HepG2 (cell line): ENCODE measurements at regions not wholly inside any gene's neighbourhood (a gene's known extent, or its start where the extent isn't known, plus 50 kb on each side); places are given as distances from the start of the nearest gene placed in this dataset.
"Not testable (repeated sequence)": the region's sequence is repeated elsewhere in the genome, so short reads cannot be mapped to it uniquely, and the experiment has no call there.

Experiments
- ATAC-seq: fragments of 200-7000 bp; cut with Tn5 transposase; 3 replicates; pipeline ENCODE4 v1.9.1; 2020; ENCODE audit warnings: mild to moderate bottlenecking, moderate library complexity
- BruUV-seq: library from RNA; stranded (reverse); fragments of 400-500 nt; replicated peaks from 2 replicates; lab custom pipeline; 2021; lab: Mats Ljungman, UMichigan
- CTCF ChIA-PET: fragments of 300-600 bp; formaldehyde crosslinking; extraction: SDS; loops from one replicate; lab custom pipeline; 2021; ENCODE audit warnings: low total read pairs, inconsistent platforms, low intra/inter-chr PET ratio; lab: Yijun Ruan, JAX
- POLR2A ChIA-PET: fragments of 350-600 bp; sonication (Branson Sonifier 250); formaldehyde crosslinking; loops from one replicate; lab custom pipeline; 2020; ENCODE audit warnings: antibody characterized with exemption, inconsistent platforms; lab: Yijun Ruan, JAX
- DNase-seq: peaks from one replicate; pipeline ENCODE4 v3.0.0-alpha.2; 2015; ENCODE audit warnings: low spot score
- FAIRE-seq: peaks from 3 replicates; lab custom pipeline; 2011; peaks lifted over from hg19 to GRCh38; lab: Jason Lieb, UNC
- H2AFZ ChIP-seq: one replicate; pipeline ENCODE4 v1.6.1; 2011; ENCODE audit warnings: low read length, inconsistent platforms
- H3K27ac ChIP-seq: fragments of 300-600 bp; 3 replicates; pipeline ENCODE4 v1.8.0; 2011; ENCODE audit warnings: mixed run types, mild to moderate bottlenecking, mixed read lengths, low read length, inconsistent platforms; ENCODE audit not compliant: insufficient read depth; ENCODE audit errors: extremely low read length
- H3K27me3 ChIP-seq, 2 experiments: fragments of 200-600 bp in 1 of 2; 2 replicates in 1 of 2; 3 replicates in 1 of 2; pipeline versions ENCODE4 v1.6.0 to v1.8.0; 2011; ENCODE audit warnings: low read length in 2 of 2, mild to moderate bottlenecking in 2 of 2, moderate library complexity in 2 of 2, inconsistent platforms in 1 of 2; ENCODE audit not compliant: insufficient read depth in 2 of 2, control insufficient read depth in 1 of 2
- H3K36me3 ChIP-seq, 2 experiments: fragments of 200-600 bp in 1 of 2; replicated peaks in 1 of 2; 2 replicates in 1 of 2; 3 replicates in 1 of 2; pipeline versions ENCODE4 v1.5.1 to v1.8.0; 2011; ENCODE audit warnings: low read length in 2 of 2, inconsistent platforms in 1 of 2; ENCODE audit not compliant: insufficient read depth in 2 of 2, control insufficient read depth in 1 of 2
- H3K4me1 ChIP-seq: 2 replicates; pipeline ENCODE4 v1.5.1; 2012; ENCODE audit warnings: low read length, inconsistent platforms; ENCODE audit not compliant: insufficient read depth
- H3K4me2 ChIP-seq: 2 replicates; pipeline ENCODE4 v1.6.0; 2011; ENCODE audit warnings: low read depth, low read length, inconsistent platforms
- H3K4me3 ChIP-seq, 3 experiments: fragments of 200-600 bp in 1 of 3; sonication (generic), shearing (Covaris generic) in 1 of 3; replicated peaks in 1 of 3; 2 replicates each; pipeline ENCODE4 v1.5.1; 2011 to 2016; ENCODE audit warnings: low read length in 3 of 3, inconsistent platforms in 2 of 3, low read depth in 2 of 3, mild to moderate bottlenecking in 2 of 3, control low read depth in 1 of 3, mixed read lengths in 1 of 3; ENCODE audit not compliant: insufficient read depth in 1 of 3
- H3K79me2 ChIP-seq: one replicate; pipeline ENCODE4 v1.6.1; 2011; ENCODE audit warnings: low read length, inconsistent platforms; ENCODE audit not compliant: insufficient read depth
- H3K9ac ChIP-seq: 2 replicates; pipeline ENCODE4 v1.6.0; 2011; ENCODE audit warnings: mild to moderate bottlenecking, low read depth, low read length, inconsistent platforms; ENCODE audit not compliant: insufficient read depth
- H3K9me3 ChIP-seq: 2 replicates; pipeline ENCODE4 v1.5.1; 2012; ENCODE audit warnings: mild to moderate bottlenecking, low read length
- H4K20me1 ChIP-seq: 2 replicates; pipeline ENCODE4 v1.6.0; 2011; ENCODE audit warnings: inconsistent platforms, mild to moderate bottlenecking, low read length, moderate library complexity; ENCODE audit not compliant: insufficient read depth
- DRAP1 ChIP-seq: IDR thresholded peaks from 2 replicates; pipeline ENCODE4 v1.6.1; 2016; ENCODE audit warnings: missing genetic modification reagents, missing compliant biosample characterization
- IKZF4 ChIP-seq: sonication (generic); formaldehyde crosslinking; IDR thresholded peaks from 2 replicates; pipeline ENCODE4 v1.5.1; 2020; ENCODE audit warnings: borderline replicate concordance, mild to moderate bottlenecking, low read depth, missing genetic modification reagents; ENCODE audit errors: not compliant biosample characterization
- WGBS: methylation state at CpG from one replicate; pipeline ENCODE4 v1.1.6; 2017; ENCODE audit warnings: low lambda C conversion rate; 5-methylcytosine and 5-hydroxymethylcytosine counted together
- in situ Hi-C: cut with HindIII; loops from 2 replicates; pipeline ENCODE4 v1.10.0; 2017; ENCODE audit warnings: low pct_unique_long_range_greater_than_20kb; ENCODE audit not compliant: extremely low pct_ligation_motif_present
- intact Hi-C: fragments of 100-400 bp; cut with micrococcal nuclease; formaldehyde crosslinking; loops from one replicate; pipeline ENCODE4 v1.10.0; 2022; ENCODE audit not compliant: unreplicated experiment

- H3K79me2 ChIP-seq, ATAC-seq, DNase-seq, H3K9ac ChIP-seq, CTCF ChIA-PET, BruUV-seq, H3K27ac ChIP-seq, H3K4me3 ChIP-seq, intact Hi-C loops, FAIRE-seq, H2AFZ ChIP-seq, H3K4me1 ChIP-seq, H3K4me2 ChIP-seq, H4K20me1 ChIP-seq, H3K9me3 ChIP-seq, H3K36me3 ChIP-seq, POLR2A ChIA-PET, H3K27me3 ChIP-seq, in situ Hi-C loops: not testable (repeated sequence)
- WGBS: 45% methylated on average over 2 of the region's 4 CpGs
Measured at GRCh38 chr6:155858906-155859305, 403.3 kb upstream of the NOX3 start.

- no TSS peak for BruUV-seq
- ATAC-seq (no peak), FAIRE-seq (no peak), DNase-seq (no peak)
- H3K79me2 ChIP-seq: no peaks in the 10 kb centered on the region
- H3K27me3 ChIP-seq: no peaks in the 10 kb centered on the region; a peak in 1 of 5 replicates
- 0% methylated on average over 2 of the region's 2 CpGs for WGBS
- H3K4me2 ChIP-seq: no peak overlapping the region
- H2AFZ ChIP-seq: no peak overlapping the region
- no peak overlapping the region for H3K27ac ChIP-seq
- no peak overlapping the region for H3K4me3 ChIP-seq
- no peaks in the 10 kb centered on the region for H3K9me3 ChIP-seq
- no peak overlapping the region for H3K9ac ChIP-seq
- ChIA-PET CTCF (no interaction called here), POLR2A (no interaction called here)
- no peaks in the 10 kb centered on the region for H4K20me1 ChIP-seq
- no peaks in the 10 kb centered on the region for H3K36me3 ChIP-seq
- TF ChIP-seq IKZF4: no peak
- TF ChIP-seq DRAP1 (CRISPR knock-in tag): no peak
- H3K4me1 ChIP-seq: no peaks in the 10 kb centered on the region
- in situ Hi-C loops (no loop called here), intact Hi-C loops (no loop called here)
Measured at GRCh38 chr6:155854787-155855186, 399.1 kb upstream of the NOX3 start.
